H9 (cell line): ENCODE measurements at regions not wholly inside any gene's neighbourhood (a gene's known extent, or its start where the extent isn't known, plus 50 kb on each side); places are given as distances from the start of the nearest gene placed in this dataset.

Source experiments
- DNase-seq: peaks from one replicate; pipeline ENCODE4 v3.0.0-alpha.2; 2017
- H2AFZ ChIP-seq: one replicate; pipeline ENCODE4 v1.6.1; 2013; ENCODE audit warnings: mild to moderate bottlenecking, low read length, control low read depth, moderate library complexity
- H2AK5ac ChIP-seq: 2 replicates; pipeline ENCODE4 v1.6.1; 2013; ENCODE audit warnings: low read length, control low read depth, mixed read lengths; ENCODE audit not compliant: insufficient read length
- H2BK120ac ChIP-seq: one replicate; pipeline ENCODE4 v1.6.1; 2013; ENCODE audit warnings: low read depth, mild to moderate bottlenecking, low read length, control low read depth, inconsistent platforms; ENCODE audit not compliant: poor library complexity, severe bottlenecking
- H2BK12ac ChIP-seq: 2 replicates; pipeline ENCODE4 v1.6.1; 2013; ENCODE audit warnings: low read length, control low read depth, mixed read lengths, low read depth; ENCODE audit not compliant: insufficient read length
- H2BK15ac ChIP-seq: 2 replicates; pipeline ENCODE4 v1.6.1; 2013; ENCODE audit warnings: low read depth, low read length, control low read depth
- H2BK20ac ChIP-seq: one replicate; pipeline ENCODE4 v1.6.1; 2013; ENCODE audit warnings: low read depth, mild to moderate bottlenecking, low read length, control low read depth, inconsistent platforms; ENCODE audit not compliant: poor library complexity, severe bottlenecking
- H2BK5ac ChIP-seq: 2 replicates; pipeline ENCODE4 v1.6.1; 2013; ENCODE audit warnings: low read length, control low read depth, mixed read lengths; ENCODE audit not compliant: insufficient read length
- H3K14ac ChIP-seq: 2 replicates; pipeline ENCODE4 v1.6.1; 2013; ENCODE audit warnings: low read length, control low read depth; ENCODE audit not compliant: insufficient read depth
- H3K18ac ChIP-seq: 2 replicates; pipeline ENCODE4 v1.6.1; 2013; ENCODE audit warnings: low read depth, mild to moderate bottlenecking, mixed read lengths, low read length, control low read depth; ENCODE audit not compliant: insufficient read length
- H3K23ac ChIP-seq: 2 replicates; pipeline ENCODE4 v1.6.1; 2013; ENCODE audit warnings: low read length, control low read depth, mixed read lengths, low read depth; ENCODE audit not compliant: insufficient read length
- H3K23me2 ChIP-seq: 2 replicates; pipeline ENCODE4 v1.6.1; 2013; ENCODE audit warnings: low read depth, mild to moderate bottlenecking, mixed read lengths, low read length, control low read depth; ENCODE audit not compliant: insufficient read length, poor library complexity, severe bottlenecking
- H3K27ac ChIP-seq: 2 replicates; pipeline ENCODE4 v1.5.1; 2013; ENCODE audit warnings: low read length, control low read depth, mixed read lengths, low read depth; ENCODE audit not compliant: insufficient read length
- H3K27me3 ChIP-seq: 2 replicates; pipeline ENCODE4 v1.6.1; 2013; ENCODE audit warnings: low read length, control low read depth, inconsistent platforms; ENCODE audit not compliant: insufficient read depth
- H3K4ac ChIP-seq: 2 replicates; pipeline ENCODE4 v1.6.1; 2013; ENCODE audit warnings: low read depth, mild to moderate bottlenecking, control low read depth, inconsistent platforms, low read length, moderate library complexity
- H3K4me1 ChIP-seq: 2 replicates; pipeline ENCODE4 v1.6.1; 2013; ENCODE audit warnings: low read length, control low read depth, inconsistent platforms; ENCODE audit not compliant: insufficient read depth
- H3K4me2 ChIP-seq: 2 replicates; pipeline ENCODE4 v1.6.1; 2013; ENCODE audit warnings: low read length, control low read depth, mixed read lengths; ENCODE audit not compliant: insufficient read length, insufficient read depth
- H3K56ac ChIP-seq: 2 replicates; pipeline ENCODE4 v1.6.1; 2013; ENCODE audit warnings: low read depth, mild to moderate bottlenecking, mixed read lengths, low read length, control low read depth; ENCODE audit not compliant: insufficient read length
- H3K79me1 ChIP-seq: 2 replicates; pipeline ENCODE4 v1.6.1; 2013; ENCODE audit warnings: low read depth, mild to moderate bottlenecking, moderate library complexity, low read length, control low read depth, inconsistent platforms; ENCODE audit not compliant: insufficient read depth, poor library complexity, severe bottlenecking
- H3K79me2 ChIP-seq: 2 replicates; pipeline ENCODE4 v1.6.1; 2013; ENCODE audit warnings: low read length, control low read depth, inconsistent platforms; ENCODE audit not compliant: insufficient read depth
- H3K9ac ChIP-seq: 2 replicates; pipeline ENCODE4 v1.6.1; 2013; ENCODE audit warnings: low read length, control low read depth, mixed read lengths; ENCODE audit not compliant: insufficient read length; ENCODE audit errors: extremely low read depth
- H3K9me3 ChIP-seq: one replicate; pipeline ENCODE4 v1.6.1; 2013; ENCODE audit warnings: low read depth, low read length, inconsistent platforms; ENCODE audit not compliant: control insufficient read depth
- H3T11ph ChIP-seq: one replicate; pipeline ENCODE4 v1.6.1; 2013; ENCODE audit warnings: mild to moderate bottlenecking, low read length, control low read depth, inconsistent platforms
- H4K20me1 ChIP-seq: one replicate; pipeline ENCODE4 v1.6.1; 2013; ENCODE audit not compliant: control insufficient read depth, insufficient read length, insufficient read depth
- H4K5ac ChIP-seq: 2 replicates; pipeline ENCODE4 v1.6.1; 2013; ENCODE audit warnings: low read depth, mild to moderate bottlenecking, mixed read lengths, low read length, control low read depth; ENCODE audit not compliant: insufficient read length
- H4K8ac ChIP-seq: replicated peaks from 2 replicates; pipeline ENCODE4 v1.6.1; 2013; ENCODE audit warnings: low read length, control low read depth, mixed read lengths, low read depth; ENCODE audit not compliant: insufficient read length
- H4K91ac ChIP-seq: 2 replicates; pipeline ENCODE4 v1.6.1; 2013; ENCODE audit warnings: low read depth, mild to moderate bottlenecking, moderate library complexity, mixed read lengths, low read length, control low read depth; ENCODE audit not compliant: insufficient read length
- H3K27ac Mint-ChIP-seq, 3 experiments: 2 replicates in 2 of 3; 3 replicates in 1 of 3; pipeline ENCODE4 v1.8.0; 2020 to 2021; ENCODE audit warnings: mixed read lengths in 3 of 3, mild to moderate bottlenecking in 1 of 3, moderate library complexity in 1 of 3
- H3K27me3 Mint-ChIP-seq: 2 replicates; pipeline ENCODE4 v1.8.0; 2021; ENCODE audit warnings: low read depth, mild to moderate bottlenecking, moderate library complexity, mixed read lengths
- H3K36me3 Mint-ChIP-seq, 3 experiments: 2 replicates in 2 of 3; 3 replicates in 1 of 3; pipeline ENCODE4 v1.8.0; 2020 to 2021; ENCODE audit warnings: low read depth in 3 of 3, mixed read lengths in 3 of 3; ENCODE audit not compliant: insufficient read depth in 1 of 3
- H3K4me1 Mint-ChIP-seq, 2 experiments: 2 replicates each; pipeline ENCODE4 v1.8.0; 2020; ENCODE audit warnings: mixed read lengths in 2 of 2
- H3K4me3 Mint-ChIP-seq, 2 experiments: 2 replicates in 1 of 2; 3 replicates in 1 of 2; pipeline ENCODE4 v1.8.0; 2020 to 2021; ENCODE audit warnings: mild to moderate bottlenecking in 2 of 2, mixed read lengths in 2 of 2, moderate library complexity in 1 of 2
- H3K9me3 Mint-ChIP-seq, 2 experiments: 2 replicates in 1 of 2; 3 replicates in 1 of 2; pipeline ENCODE4 v1.8.0; 2020; ENCODE audit warnings: mild to moderate bottlenecking in 2 of 2, mixed read lengths in 2 of 2, moderate library complexity in 1 of 2
- CTCF ChIP-seq: fragments of 200-600 bp; sonication (generic); conservative IDR thresholded peaks from 3 replicates; pipeline ENCODE4 v1.8.0; 2021; ENCODE audit warnings: antibody characterized with exemption, mild to moderate bottlenecking
- WGBS: extraction: QIAGEN DNeasy Blood & Tissue Kit; methylation state at CpG from one replicate; pipeline ENCODE4 v1.1.7; 2013; ENCODE audit warnings: missing lambda C conversion rate, low lambda C conversion rate, mixed read lengths; ENCODE audit not compliant: insufficient read length; ENCODE audit errors: extremely low coverage; 5-methylcytosine and 5-hydroxymethylcytosine counted together

- no peaks in the 10 kb centered on the region for H3K79me1 ChIP-seq
- no peak overlapping the region for H2BK15ac ChIP-seq
- H2BK5ac ChIP-seq = no peak overlapping the region
- no peak overlapping the region for H3T11ph ChIP-seq
- Mint-ChIP-seq H3K4me3 (no peak overlapping the region), H3K27ac (no peak overlapping the region), H3K36me3 (peaks cover 1 to 20% (median 5%) of the 10 kb centered on the region in 3 experiments; a peak in 5 of 7 replicates), H3K9me3 (peaks cover 10 to 12% of the 10 kb centered on the region in 2 experiments; a peak in 4 of 5 replicates), H3K27me3 (no peaks in the 10 kb centered on the region), H3K4me1 (peaks cover 11 to 12% of the 10 kb centered on the region in 2 experiments)
- H2BK20ac ChIP-seq = no peak overlapping the region
- no peak overlapping the region for H4K91ac ChIP-seq
- no peaks in the 10 kb centered on the region for H3K79me2 ChIP-seq
- H3K9me3 ChIP-seq = no peaks in the 10 kb centered on the region
- H4K20me1 ChIP-seq = no peaks in the 10 kb centered on the region
- no CpG with 5 or more reads among the region's 5 CpGs for WGBS
- no peak overlapping the region for H3K23ac ChIP-seq
- no peak overlapping the region for H3K4me2 ChIP-seq
- H3K9ac ChIP-seq = no peak overlapping the region
- no peak overlapping the region for H4K8ac ChIP-seq
- no peaks in the 10 kb centered on the region for H3K4me1 ChIP-seq
- no peaks in the 10 kb centered on the region for H3K27me3 ChIP-seq
- H2AK5ac ChIP-seq = no peak overlapping the region
- H3K56ac ChIP-seq = no peak overlapping the region
- no peaks in the 10 kb centered on the region for H3K23me2 ChIP-seq
- no peak overlapping the region for H4K5ac ChIP-seq
- H3K18ac ChIP-seq = no peak overlapping the region
- no peak for DNase-seq
- H2BK120ac ChIP-seq = no peak overlapping the region
- no peak overlapping the region for H3K4ac ChIP-seq
- no peak overlapping the region for H2AFZ ChIP-seq
- H2BK12ac ChIP-seq = no peak overlapping the region
- no peak overlapping the region for H3K14ac ChIP-seq
- TF ChIP-seq CTCF = no peak
- no peak overlapping the region for H3K27ac ChIP-seq
Measured at GRCh38 chr2:221649051-221649775, 77.1 kb upstream of the EPHA4 start.
